RWPE1 (cell line): ENCODE measurements at regions not wholly inside any gene's neighbourhood (a gene's known extent, or its start where the extent isn't known, plus 50 kb on each side); places are given as distances from the start of the nearest gene placed in this dataset.
"Not testable (repeated sequence)": the region's sequence is repeated elsewhere in the genome, so short reads cannot be mapped to it uniquely, and the experiment has no call there.

Source experiments
- CTCF ChIA-PET: fragments of 350-600 bp; sonication (Branson Sonifier 250); formaldehyde crosslinking; extraction: SDS; loops from one replicate; lab custom pipeline; 2021; lab: Yijun Ruan, JAX
- POLR2A ChIA-PET: fragments of 400-600 bp; formaldehyde crosslinking; extraction: SDS; loops from one replicate; lab custom pipeline; 2020; ENCODE audit warnings: antibody characterized with exemption; ENCODE audit not compliant: low non-redundant PET; lab: Yijun Ruan, JAX
- DNase-seq: peaks from one replicate; pipeline ENCODE4 v3.0.0; 2012; ENCODE audit warnings: low spot score
- H3K27ac ChIP-seq: fragments of 450-650 bp; 2 replicates; pipeline ENCODE4 v1.5.1; 2017
- CTCF ChIP-seq: fragments of 450-650 bp; conservative IDR thresholded peaks from 2 replicates; pipeline ENCODE4 v1.5.1; 2017; ENCODE audit warnings: low read depth, mild to moderate bottlenecking

DNA sequence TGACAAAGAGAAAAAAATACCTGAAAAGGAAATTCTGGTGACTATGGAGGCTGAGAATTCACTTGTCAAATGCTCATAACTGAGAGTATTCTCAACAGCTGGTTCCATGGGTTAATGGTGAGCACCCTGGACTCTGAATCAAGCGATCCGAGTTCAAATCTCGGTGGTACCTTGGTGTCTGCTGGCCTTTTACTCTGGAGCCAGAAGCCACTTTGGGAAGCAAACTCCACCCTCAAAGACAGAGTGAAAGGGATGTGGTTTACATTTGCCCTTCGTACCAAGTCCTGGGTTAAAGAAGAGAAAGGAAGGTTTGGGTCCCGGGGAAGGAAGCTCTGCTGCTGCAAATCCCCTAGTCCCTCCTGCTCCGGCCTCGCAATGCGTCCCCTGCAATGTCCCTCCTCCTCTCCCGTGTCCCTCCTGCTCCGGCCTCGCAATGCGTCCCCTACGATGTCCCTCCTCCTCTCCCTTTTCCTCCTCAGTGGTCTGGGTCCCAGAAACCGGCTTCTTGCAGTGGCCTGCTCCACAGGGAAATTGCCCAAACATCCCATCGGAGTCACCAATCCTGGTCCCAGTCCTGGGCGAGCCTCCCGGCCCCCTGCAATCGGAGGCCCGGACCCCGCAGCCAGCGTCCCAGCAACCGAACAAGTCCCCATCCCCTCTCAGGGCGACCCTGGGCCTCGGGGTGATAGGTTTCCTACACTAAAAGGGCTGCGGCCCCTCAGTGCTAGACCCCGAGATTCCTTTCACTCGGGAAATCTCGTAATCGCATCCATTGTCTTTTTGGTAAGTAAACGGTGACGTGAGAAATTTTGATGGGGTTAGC is 129.4 kb downstream of the PPIAL4G start:
- ChIA-PET POLR2A (no interaction called here), CTCF (interaction anchor here (0.7 kb wide), 1 partner anchor 1022 kb away, joined by 3 read pairs; no protein-coding TSS in a partner anchor)
- H3K27ac ChIP-seq = no peak overlapping the region
- no peak for TF ChIP-seq CTCF
- peak; percentile 35 for DNase-seq

DNA sequence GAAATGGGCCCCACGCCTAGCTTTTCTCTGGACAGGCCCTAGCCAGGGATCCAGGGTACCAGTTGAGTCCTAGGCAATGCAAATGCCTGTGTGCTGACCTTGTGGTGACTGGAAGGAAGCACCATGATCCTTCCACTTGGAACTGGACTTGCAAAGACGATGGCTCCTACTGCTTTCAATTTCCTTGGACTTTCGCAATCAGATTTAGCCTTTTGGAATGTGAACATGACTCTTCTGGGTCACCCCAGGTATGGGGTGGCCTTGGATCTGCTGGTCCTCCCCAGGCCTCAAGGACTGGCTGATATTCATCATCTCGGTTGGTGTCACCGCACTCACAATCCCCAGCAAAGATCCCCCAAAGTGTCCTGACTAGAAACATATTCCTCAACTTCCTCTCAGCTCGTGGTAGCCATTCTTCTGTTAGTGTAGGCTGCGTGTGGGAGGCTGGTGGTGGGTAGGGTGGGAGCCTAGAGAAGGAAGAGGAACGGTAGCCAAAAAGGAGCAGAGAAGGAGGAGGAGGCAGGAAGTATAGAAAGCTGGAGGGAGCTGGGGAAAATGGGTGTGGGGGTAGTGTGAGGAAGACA is 130.5 kb downstream of the PPIAL4G start:
- H3K27ac ChIP-seq = no peak overlapping the region
- no peak for DNase-seq
- TF ChIP-seq CTCF = no peak
- CTCF ChIA-PET = no interaction called here
- POLR2A ChIA-PET = no interaction called here

DNA sequence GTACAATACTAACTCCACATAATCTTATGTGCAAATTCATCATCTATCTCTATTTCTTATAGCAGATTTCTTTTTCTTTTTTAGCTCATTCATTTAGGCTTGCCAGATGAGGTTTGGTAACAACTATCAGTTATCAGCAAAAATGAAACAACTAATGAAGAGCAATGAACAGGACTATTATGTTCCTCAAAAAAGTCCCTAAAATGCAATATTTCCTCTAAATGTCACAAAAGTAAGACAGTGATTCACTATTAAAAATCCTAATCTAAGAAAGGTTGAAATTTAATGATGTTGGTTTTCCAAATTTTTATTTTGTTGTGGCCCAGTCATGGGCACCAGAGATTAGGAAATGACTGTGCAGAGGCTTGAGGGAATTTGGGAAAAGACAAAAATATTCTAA is 135.3 kb downstream of the PPIAL4G start:
- ChIA-PET POLR2A (no interaction called here), CTCF (no interaction called here)
- TF ChIP-seq CTCF = no peak
- DNase-seq = no peak
- no peak overlapping the region for H3K27ac ChIP-seq

- not testable (repeated sequence) for DNase-seq, H3K27ac ChIP-seq
- POLR2A ChIA-PET = interaction anchor here (0.6 kb wide), 1 partner anchor 12 kb away, joined by 4 read pairs; no protein-coding TSS in a partner anchor
- peak; percentile 63 for TF ChIP-seq CTCF
- CTCF ChIA-PET = interaction anchor here (0.6 to 0.7 kb wide), 2 partner anchors 11 to 1263 kb away, joined by 3 read pairs; no protein-coding TSS in a partner anchor
Measured at GRCh38 chr1:148345659-148346151, 137.4 kb downstream of the PPIAL4G start.

DNA sequence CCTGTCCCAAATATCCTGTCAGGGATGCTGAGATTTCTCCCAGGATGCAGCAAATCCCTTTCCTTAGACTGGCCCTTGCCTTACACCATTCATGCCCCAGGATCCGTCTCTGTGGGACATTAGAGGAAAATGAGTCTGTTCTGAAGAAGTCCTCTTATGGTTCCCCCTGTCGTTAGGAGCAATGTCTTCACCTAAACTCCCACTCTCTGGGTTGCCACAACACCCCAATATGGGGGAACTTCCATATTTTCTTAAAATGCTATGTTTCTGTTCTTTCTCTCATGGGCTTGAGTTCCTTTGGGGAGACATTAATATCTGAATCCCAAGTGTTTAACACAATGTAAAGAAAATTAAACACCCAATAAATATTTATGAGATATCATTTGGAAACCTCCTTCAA is 138.5 kb downstream of the PPIAL4G start:
- DNase-seq, POLR2A ChIA-PET, CTCF ChIA-PET, H3K27ac ChIP-seq: not testable (repeated sequence)

DNA sequence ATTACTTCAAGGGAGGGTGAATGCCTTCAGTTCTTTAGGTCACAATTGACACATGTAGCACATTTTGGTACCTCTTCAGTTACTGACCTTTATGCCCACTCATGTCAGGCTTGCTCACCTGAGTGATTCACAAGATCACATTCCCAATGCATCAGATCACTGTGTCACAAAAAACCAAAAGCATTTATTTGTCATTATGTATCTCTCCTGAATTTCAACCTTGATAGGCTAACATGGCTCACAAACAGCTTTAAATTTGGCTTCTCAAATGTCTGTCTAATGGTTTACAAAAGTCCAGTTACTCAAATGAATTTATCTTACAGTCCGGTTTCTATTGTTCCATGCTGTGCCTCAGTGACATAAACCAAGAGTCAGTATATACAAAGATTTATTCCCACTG is 141.4 kb downstream of the PPIAL4G start:
- DNase-seq, POLR2A ChIA-PET, CTCF ChIA-PET, H3K27ac ChIP-seq: not testable (repeated sequence)

GRCh38 chr1:148336121-148336918 is 146.8 kb downstream of the PPIAL4G start:
- DNase-seq, CTCF ChIA-PET, H3K27ac ChIP-seq: not testable (repeated sequence)
- POLR2A ChIA-PET = interaction anchor here (0.6 kb wide), 1 partner anchor 73 kb away, joined by 4 read pairs; no protein-coding TSS in a partner anchor
